Mesenchymal stem cell (in vitro differentiated cells and primary cell): ENCODE measurements at regions not wholly inside any gene's neighbourhood (a gene's known extent, or its start where the extent isn't known, plus 50 kb on each side); places are given as distances from the start of the nearest gene placed in this dataset.

Experiments
- DNase-seq: peaks from one replicate; pipeline ENCODE4 v3.0.0-alpha.2; 2013
- H2AFZ ChIP-seq: one replicate; pipeline ENCODE4 v1.6.1; 2013; ENCODE audit warnings: low read depth, mild to moderate bottlenecking, control low read depth, inconsistent platforms, low read length, moderate library complexity
- H2AK5ac ChIP-seq: 2 replicates; pipeline ENCODE4 v1.6.1; 2013; ENCODE audit warnings: low read length, moderate library complexity, mild to moderate bottlenecking, inconsistent platforms; ENCODE audit not compliant: severe bottlenecking
- H2BK120ac ChIP-seq: one replicate; pipeline ENCODE4 v1.6.1; 2013; ENCODE audit warnings: low read depth, mild to moderate bottlenecking, inconsistent platforms, low read length, moderate library complexity
- H2BK12ac ChIP-seq, 2 experiments: one replicate each; pipeline ENCODE4 v1.6.1; 2013; ENCODE audit warnings: inconsistent platforms in 2 of 2, low read length in 2 of 2, mild to moderate bottlenecking in 2 of 2, moderate library complexity in 2 of 2, control low read depth in 1 of 2
- H2BK15ac ChIP-seq: one replicate; pipeline ENCODE4 v1.6.1; 2013; ENCODE audit warnings: mild to moderate bottlenecking, low read depth, inconsistent platforms; ENCODE audit not compliant: poor library complexity, severe bottlenecking
- H2BK5ac ChIP-seq: 2 replicates; pipeline ENCODE4 v1.6.1; 2013; ENCODE audit warnings: low read depth, mild to moderate bottlenecking, low read length, control low read depth, inconsistent platforms; ENCODE audit not compliant: poor library complexity, severe bottlenecking
- H3K14ac ChIP-seq, 2 experiments: one replicate each; pipeline ENCODE4 v1.6.1; 2013; ENCODE audit warnings: inconsistent platforms in 2 of 2, low read length in 2 of 2, control low read depth in 1 of 2, mild to moderate bottlenecking in 1 of 2, moderate library complexity in 1 of 2
- H3K18ac ChIP-seq, 2 experiments: one replicate each; pipeline ENCODE4 v1.6.1; 2013; ENCODE audit warnings: inconsistent platforms in 2 of 2, low read length in 2 of 2, control low read depth in 1 of 2, low read depth in 1 of 2, mild to moderate bottlenecking in 1 of 2
- H3K23ac ChIP-seq, 2 experiments: one replicate each; pipeline ENCODE4 v1.6.1; 2013; ENCODE audit warnings: inconsistent platforms in 2 of 2, low read length in 2 of 2, mild to moderate bottlenecking in 2 of 2, moderate library complexity in 2 of 2, control low read depth in 1 of 2
- H3K27ac ChIP-seq: 2 replicates; pipeline ENCODE4 v1.5.1; 2013; ENCODE audit warnings: mild to moderate bottlenecking, moderate library complexity, low read length, control low read depth, inconsistent platforms; ENCODE audit not compliant: poor library complexity, severe bottlenecking
- H3K27me3 ChIP-seq, 2 experiments: 2 replicates each; pipeline versions ENCODE4 v1.6.1 to v1.7.0; 2013; ENCODE audit warnings: low read length in 2 of 2, mild to moderate bottlenecking in 2 of 2, moderate library complexity in 2 of 2, control low read depth in 1 of 2, inconsistent platforms in 1 of 2; ENCODE audit not compliant: control insufficient read depth in 1 of 2, insufficient read depth in 1 of 2
- H3K36me3 ChIP-seq, 2 experiments: 2 replicates each; pipeline versions ENCODE4 v1.6.1 to v1.7.0; 2013; ENCODE audit warnings: low read length in 2 of 2, control low read depth in 1 of 2, inconsistent platforms in 1 of 2, low read depth in 1 of 2, mild to moderate bottlenecking in 1 of 2; ENCODE audit not compliant: insufficient read depth in 2 of 2, control insufficient read depth in 1 of 2
- H3K4ac ChIP-seq, 2 experiments: one replicate each; pipeline ENCODE4 v1.6.1; 2013; ENCODE audit warnings: inconsistent platforms in 2 of 2, low read length in 2 of 2, mild to moderate bottlenecking in 2 of 2, moderate library complexity in 2 of 2, control low read depth in 1 of 2, low read depth in 1 of 2
- H3K4me1 ChIP-seq: 2 replicates; pipeline ENCODE4 v1.6.1; 2013; ENCODE audit warnings: low read depth, low read length, control low read depth; ENCODE audit not compliant: control insufficient read depth, insufficient read depth
- H3K4me2 ChIP-seq: 2 replicates; pipeline ENCODE4 v1.6.1; 2013; ENCODE audit warnings: low read length, mild to moderate bottlenecking, inconsistent platforms; ENCODE audit not compliant: poor library complexity, severe bottlenecking
- H3K4me3 ChIP-seq, 2 experiments: 2 replicates each; pipeline versions ENCODE4 v1.5.1 to v1.7.0; 2013; ENCODE audit warnings: low read length in 2 of 2, mild to moderate bottlenecking in 2 of 2, control low read depth in 1 of 2, low read depth in 1 of 2; ENCODE audit not compliant: insufficient read depth in 1 of 2
- H3K79me1 ChIP-seq: replicated peaks from 2 replicates; pipeline ENCODE4 v1.6.1; 2013; ENCODE audit warnings: mild to moderate bottlenecking, control low read depth, low read length, inconsistent platforms; ENCODE audit not compliant: poor library complexity, severe bottlenecking
- H3K9ac ChIP-seq: 2 replicates; pipeline ENCODE4 v1.7.0; 2013; ENCODE audit warnings: mild to moderate bottlenecking, low read length, moderate library complexity
- H3K9me3 ChIP-seq: 2 replicates; pipeline ENCODE4 v1.7.0; 2013; ENCODE audit warnings: mild to moderate bottlenecking, low read length; ENCODE audit not compliant: control insufficient read depth
- H4K8ac ChIP-seq: one replicate; pipeline ENCODE4 v1.6.1; 2013; ENCODE audit warnings: inconsistent platforms, mild to moderate bottlenecking, low read length, moderate library complexity
- H4K91ac ChIP-seq: one replicate; pipeline ENCODE4 v1.6.1; 2013; ENCODE audit warnings: mild to moderate bottlenecking, low read length, inconsistent platforms
- WGBS: methylation state at CpG from one replicate; pipeline ENCODE4 v1.1.7; 2013; ENCODE audit warnings: mixed read lengths; 5-methylcytosine and 5-hydroxymethylcytosine counted together

- Histone ChIP-seq H3K9me3 (peaks cover 25% of the 10 kb centered on the region), H2AFZ (no peak overlapping the region), H2BK5ac (no peak overlapping the region), H4K8ac (no peak overlapping the region), H3K79me1 (no peaks in the 10 kb centered on the region), H3K18ac (no peak overlapping the region), H3K4ac (no peak overlapping the region), H3K23ac (no peak overlapping the region), H4K91ac (no peak overlapping the region), H3K36me3 (no peaks in the 10 kb centered on the region), H3K4me3 (no peak overlapping the region), H2BK120ac (no peak overlapping the region), H3K4me2 (no peak overlapping the region), H3K9ac (no peak overlapping the region), H2BK12ac (no peak overlapping the region), H2AK5ac (no peak overlapping the region), H3K14ac (no peak overlapping the region), H3K27ac (no peak overlapping the region), H3K4me1 (no peaks in the 10 kb centered on the region), H2BK15ac (no peak overlapping the region), H3K27me3 (no peaks in the 10 kb centered on the region)
- DNase-seq = no peak
- 53% methylated on average over 2 of the region's 2 CpGs for WGBS
Observed at GRCh38 chr2:167692936-167693335, 554.5 kb downstream of the STK39 start.

DNA sequence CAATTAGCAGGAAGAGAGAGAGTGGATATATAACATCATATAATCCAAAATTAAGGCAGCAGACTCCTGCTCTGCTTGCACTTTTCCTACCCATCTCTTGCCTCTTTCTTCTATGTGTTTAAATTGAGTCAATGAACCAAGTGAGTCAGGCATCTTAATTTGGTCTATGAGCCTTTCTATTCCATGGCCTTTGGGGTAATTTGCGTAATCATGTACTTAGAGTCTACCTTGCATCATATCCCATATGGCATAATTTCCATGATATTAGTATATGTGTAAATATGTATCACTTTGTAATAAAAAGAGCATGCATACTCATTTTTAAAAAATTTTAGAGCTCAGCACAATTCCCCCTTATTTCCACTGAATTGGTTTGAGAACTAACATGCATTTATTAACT lies 555.2 kb downstream of the STK39 start:
- no peak for DNase-seq
- no peak overlapping the region for H3K27ac ChIP-seq
- H3K9me3 ChIP-seq = peaks cover 25% of the 10 kb centered on the region
- no peak overlapping the region for H3K18ac ChIP-seq
- H3K36me3 ChIP-seq = no peaks in the 10 kb centered on the region
- no peak overlapping the region for H3K23ac ChIP-seq
- H3K4me2 ChIP-seq = no peak overlapping the region
- no peak overlapping the region for H3K9ac ChIP-seq
- no peaks in the 10 kb centered on the region for H3K27me3 ChIP-seq
- H3K14ac ChIP-seq = no peak overlapping the region
- no peak overlapping the region for H3K4me3 ChIP-seq
- WGBS = no CpG with 5 or more reads among the region's 1 CpG
- H2BK120ac ChIP-seq = no peak overlapping the region
- no peak overlapping the region for H2BK5ac ChIP-seq
- no peak overlapping the region for H2BK12ac ChIP-seq
- H3K79me1 ChIP-seq = no peaks in the 10 kb centered on the region
- no peak overlapping the region for H2AFZ ChIP-seq
- H3K4me1 ChIP-seq = no peaks in the 10 kb centered on the region
- no peak overlapping the region for H2BK15ac ChIP-seq
- H2AK5ac ChIP-seq = no peak overlapping the region
- H3K4ac ChIP-seq = no peak overlapping the region
- H4K91ac ChIP-seq = no peak overlapping the region
- H4K8ac ChIP-seq = no peak overlapping the region

DNA sequence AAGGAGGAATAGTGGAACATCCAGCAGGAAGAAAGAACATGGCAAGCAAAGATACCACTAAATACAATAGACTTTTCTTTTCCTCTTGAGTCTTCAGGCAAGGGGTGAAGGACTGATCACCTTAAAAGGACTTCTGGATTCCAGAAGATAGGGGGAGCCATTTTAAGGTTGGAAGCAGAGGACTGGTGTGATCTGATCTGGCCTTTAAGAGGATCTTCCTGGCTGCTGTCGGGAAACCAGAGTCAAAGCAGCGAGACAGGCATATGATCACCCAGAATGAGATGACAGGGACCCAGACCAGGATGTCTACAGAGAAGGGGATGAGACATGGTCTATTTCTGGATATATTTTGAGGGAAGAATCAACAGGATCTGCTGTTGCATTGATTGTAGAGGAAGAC lies 558.0 kb downstream of the STK39 start:
- Histone ChIP-seq H3K4me1 (no peaks in the 10 kb centered on the region), H3K9me3 (peaks cover 22% of the 10 kb centered on the region), H3K4me3 (no peak overlapping the region), H3K9ac (no peak overlapping the region), H3K4ac (no peak overlapping the region), H2BK5ac (no peak overlapping the region), H3K23ac (no peak overlapping the region), H4K91ac (no peak overlapping the region), H3K27ac (no peak overlapping the region), H3K18ac (no peak overlapping the region), H2AK5ac (no peak overlapping the region), H3K27me3 (no peaks in the 10 kb centered on the region), H3K36me3 (no peaks in the 10 kb centered on the region), H3K14ac (no peak overlapping the region), H2BK12ac (no peak overlapping the region), H2BK120ac (no peak overlapping the region), H2AFZ (no peak overlapping the region), H3K79me1 (no peaks in the 10 kb centered on the region), H2BK15ac (no peak overlapping the region), H4K8ac (no peak overlapping the region), H3K4me2 (no peak overlapping the region)
- no peak for DNase-seq
- 78% methylated on average over 2 of the region's 2 CpGs for WGBS

GRCh38 chr2:167686691-167687090 lies 560.7 kb downstream of the STK39 start:
- WGBS = 78% methylated on average over 6 of the region's 7 CpGs
- H3K9me3 ChIP-seq = peaks cover 6% of the 10 kb centered on the region
- H3K79me1 ChIP-seq = no peaks in the 10 kb centered on the region

More at GRCh38 chr2:167686691-167687090, 560.7 kb downstream of the STK39 start:
- Histone ChIP-seq H3K9ac (no peak overlapping the region), H4K8ac (no peak overlapping the region), H2AFZ (no peak overlapping the region), H2BK12ac (no peak overlapping the region), H2BK120ac (no peak overlapping the region), H2AK5ac (no peak overlapping the region), H3K18ac (no peak overlapping the region), H4K91ac (no peak overlapping the region), H3K4me1 (peaks cover 4% of the 10 kb centered on the region), H2BK5ac (no peak overlapping the region), H3K36me3 (no peaks in the 10 kb centered on the region), H3K4me2 (no peak overlapping the region), H3K14ac (no peak overlapping the region), H3K4me3 (no peak overlapping the region), H2BK15ac (no peak overlapping the region), H3K23ac (no peak overlapping the region), H3K27ac (no peak overlapping the region), H3K27me3 (no peaks in the 10 kb centered on the region), H3K4ac (no peak overlapping the region)
- no peak for DNase-seq
